ENCODE measurements at regions not wholly inside any gene's neighbourhood (a gene's known extent, or its start where the extent isn't known, plus 50 kb on each side); places are given as distances from the start of the nearest gene placed in this dataset.

GRCh38 chr1:191866155-191866554, 292.1 kb upstream of the RGS18 start:
- FAIRE-seq (no peak), DNase-seq (ENCODE audit: insufficient read length, low spot score) (no peak)
- no peak for TF ChIP-seq POLR2A (IDR thresholded peaks at IDR 0.05; ENCODE audit: low read depth, low read length)

- FAIRE-seq (no peak), DNase-seq (ENCODE audit: insufficient read length, low spot score) (no peak)
- no peak for TF ChIP-seq POLR2A (IDR thresholded peaks at IDR 0.05; ENCODE audit: low read depth, low read length)
These were observed 288.4 kb upstream of the RGS18 start for GRCh38 chr1:191869790-191870312.

DNA sequence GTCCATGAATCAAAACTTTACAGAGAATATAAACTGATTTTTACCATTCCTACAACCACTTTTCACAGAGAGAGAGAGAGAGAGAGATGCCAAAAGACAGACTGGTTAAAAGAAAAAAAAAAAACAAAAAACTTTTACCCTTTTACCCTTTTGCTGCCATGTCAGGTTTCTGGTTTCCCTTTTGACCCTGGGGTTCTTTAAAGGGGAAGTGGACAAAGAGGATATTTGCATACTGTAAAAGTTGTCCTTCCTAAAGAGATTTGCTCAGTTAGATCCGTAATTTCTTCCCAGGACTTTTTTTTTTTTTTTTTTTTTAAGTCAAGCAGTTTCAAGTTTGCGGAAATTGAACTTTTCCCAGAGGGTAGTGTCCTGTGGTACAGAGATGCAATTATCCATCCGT, 287.8 kb upstream of the RGS18 start:
- no peak for TF ChIP-seq POLR2A (IDR thresholded peaks at IDR 0.05; ENCODE audit: low read depth, low read length)
- FAIRE-seq (no peak), DNase-seq (ENCODE audit: insufficient read length, low spot score) (no peak)

- no peak for TF ChIP-seq POLR2A (IDR thresholded peaks at IDR 0.05; ENCODE audit: low read depth, low read length)
- DNase-seq (ENCODE audit: insufficient read length, low spot score), result no peak
- no peak for FAIRE-seq
These were observed 282.3 kb upstream of the RGS18 start for GRCh38 chr1:191875994-191876393.

DNA sequence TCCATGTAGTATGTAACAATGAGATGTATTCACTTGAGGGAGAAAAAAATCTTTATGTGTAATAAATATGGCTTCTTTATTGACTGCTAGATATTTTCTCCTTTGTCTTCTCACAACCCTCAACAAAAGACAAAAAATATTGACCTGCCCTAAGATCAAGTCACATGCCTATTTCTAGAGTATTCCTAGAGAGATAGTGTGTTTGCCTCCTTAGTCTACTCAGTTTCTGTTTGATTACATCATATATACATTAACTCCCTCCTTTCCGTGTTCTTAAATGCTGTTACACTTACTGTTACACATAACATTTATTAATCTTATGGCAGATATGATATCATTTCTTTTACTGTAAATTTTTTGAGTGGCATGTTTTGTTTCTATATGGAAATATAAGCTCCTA, 281.6 kb upstream of the RGS18 start:
- DNase-seq (ENCODE audit: insufficient read length, low spot score) (no peak), FAIRE-seq (no peak)
- TF ChIP-seq POLR2A (IDR thresholded peaks at IDR 0.05; ENCODE audit: low read depth, low read length), result no peak

DNA sequence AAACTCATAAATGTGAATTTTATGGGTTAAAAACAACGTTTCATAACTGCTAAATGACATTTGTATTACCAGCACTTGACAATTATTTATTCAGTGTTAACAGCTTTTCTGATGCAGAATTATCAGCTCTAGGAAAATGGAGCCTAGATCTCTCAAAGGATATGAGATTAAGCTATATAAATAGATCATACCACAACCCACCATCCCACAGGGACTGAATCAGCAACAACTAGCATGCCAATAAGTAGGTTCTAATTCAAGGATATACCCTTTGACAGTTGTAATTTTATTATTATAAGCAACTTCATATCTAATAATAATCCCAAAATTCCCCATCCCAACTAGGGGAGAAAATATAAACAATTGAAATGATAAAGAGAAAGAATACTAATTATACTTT, 275.4 kb upstream of the RGS18 start:
- TF ChIP-seq POLR2A (IDR thresholded peaks at IDR 0.05; ENCODE audit: low read depth, low read length), result no peak
- no peak for DNase-seq (ENCODE audit: insufficient read length, low spot score)
- FAIRE-seq, result no peak

GRCh38 chr1:191886977-191887376, 271.3 kb upstream of the RGS18 start:
- FAIRE-seq (no peak), DNase-seq (ENCODE audit: insufficient read length, low spot score) (no peak)
- TF ChIP-seq POLR2A (IDR thresholded peaks at IDR 0.05; ENCODE audit: low read depth, low read length), result no peak

GRCh38 chr1:191888996-191889622, 269.2 kb upstream of the RGS18 start:
- peak; percentile 61 for FAIRE-seq
- TF ChIP-seq POLR2A (IDR thresholded peaks at IDR 0.05; ENCODE audit: low read depth, low read length), result no peak
- DNase-seq (ENCODE audit: insufficient read length, low spot score), result no peak

DNA sequence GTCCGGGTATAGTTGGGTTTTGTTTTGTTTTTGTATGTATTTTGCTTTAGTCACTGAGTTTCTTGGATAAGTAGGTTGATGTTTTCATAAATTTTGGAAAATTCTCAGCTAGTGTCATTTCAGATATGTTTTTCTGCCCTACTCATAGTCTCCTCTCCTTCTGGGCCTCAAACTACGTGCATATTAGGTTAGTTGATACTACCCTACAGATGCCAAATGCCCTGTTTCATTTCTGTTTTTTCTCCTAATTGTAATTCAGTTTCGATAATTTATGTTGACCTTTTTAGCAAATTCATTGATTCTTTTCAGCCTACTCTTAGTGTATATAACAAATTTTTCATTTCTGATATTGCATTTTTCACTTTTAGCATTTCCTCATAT, 268.6 kb upstream of the RGS18 start:
- FAIRE-seq (no peak), DNase-seq (ENCODE audit: insufficient read length, low spot score) (no peak)
- no peak for TF ChIP-seq POLR2A (IDR thresholded peaks at IDR 0.05; ENCODE audit: low read depth, low read length)

DNA sequence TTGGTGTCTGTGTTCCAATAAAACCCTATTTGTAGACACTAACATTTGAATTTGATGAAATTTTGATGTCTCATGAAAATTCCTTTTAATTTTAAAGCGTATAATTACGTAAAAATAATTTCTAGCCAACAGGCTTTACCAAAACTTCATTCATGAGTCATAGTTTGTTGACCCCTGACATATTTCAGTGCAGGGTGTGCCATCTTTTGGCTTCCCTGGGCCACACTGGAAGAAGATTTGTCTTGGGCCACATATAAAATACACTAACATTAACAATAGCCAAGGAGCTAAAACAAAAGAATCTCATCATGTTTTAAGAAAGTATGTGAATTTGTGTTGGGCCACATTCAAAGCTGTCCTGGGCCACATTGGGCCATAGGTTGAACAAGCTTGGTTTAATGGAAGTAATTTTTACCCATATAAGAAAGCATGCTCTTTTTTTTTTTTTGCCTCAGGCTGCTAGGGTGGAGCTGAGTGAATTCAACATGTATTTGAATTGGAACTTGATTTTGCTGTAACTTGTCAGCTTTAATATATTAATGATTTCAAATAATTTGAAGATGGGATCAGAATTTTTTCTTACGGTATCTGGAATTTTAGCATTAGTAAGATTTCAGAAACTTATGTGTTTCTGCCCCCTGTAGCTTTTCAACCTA, 267.7 kb upstream of the RGS18 start:
- TF ChIP-seq POLR2A (IDR thresholded peaks at IDR 0.05; ENCODE audit: low read depth, low read length), result no peak
- no peak for FAIRE-seq
- no peak for DNase-seq (ENCODE audit: insufficient read length, low spot score)

GRCh38 chr1:191892716-191893115, 265.5 kb upstream of the RGS18 start:
- TF ChIP-seq POLR2A (IDR thresholded peaks at IDR 0.05; ENCODE audit: low read depth, low read length), result no peak
- DNase-seq (ENCODE audit: insufficient read length, low spot score) (no peak), FAIRE-seq (no peak)

- DNase-seq (ENCODE audit: insufficient read length, low spot score), result no peak
- FAIRE-seq, result no peak
- no peak for TF ChIP-seq POLR2A (IDR thresholded peaks at IDR 0.05; ENCODE audit: low read depth, low read length)
These were observed 263.2 kb upstream of the RGS18 start for GRCh38 chr1:191895049-191895448.

GRCh38 chr1:191895462-191896058, 262.7 kb upstream of the RGS18 start:
- DNase-seq (ENCODE audit: insufficient read length, low spot score) (no peak), FAIRE-seq (no peak)
- TF ChIP-seq POLR2A (IDR thresholded peaks at IDR 0.05; ENCODE audit: low read depth, low read length), result no peak

- DNase-seq (ENCODE audit: insufficient read length, low spot score), result no peak
- TF ChIP-seq POLR2A (IDR thresholded peaks at IDR 0.05; ENCODE audit: low read depth, low read length), result no peak
- no peak for FAIRE-seq
These were observed 261.1 kb upstream of the RGS18 start for GRCh38 chr1:191897134-191897533.

GRCh38 chr1:191901651-191902050, 256.6 kb upstream of the RGS18 start:
- no peak for FAIRE-seq
- TF ChIP-seq POLR2A (IDR thresholded peaks at IDR 0.05; ENCODE audit: low read depth, low read length), result no peak
- no peak for DNase-seq (ENCODE audit: insufficient read length, low spot score)

Data from H54 (cell line).